ENCODE measurements at regions not wholly inside any gene's neighbourhood (a gene's known extent, or its start where the extent isn't known, plus 50 kb on each side); places are given as distances from the start of the nearest gene placed in this dataset.

- TF ChIP-seq CTCF (IDR thresholded peaks at IDR 0.05; ENCODE audit: low read length) = no peak
- TF ChIP-seq EZH2phosphoT487 (IDR thresholded peaks at IDR 0.05; ENCODE audit: low read length) = no peak
- no peak for TF ChIP-seq EZH2 (optimal IDR thresholded peaks at IDR 0.05; ENCODE audit: low read depth, low read length)
These were observed 169.2 kb upstream of the LHX5 start for GRCh38 chr12:113640837-113641236.
